SK-N-SH (cell line): ENCODE measurements at regions not wholly inside any gene's neighbourhood (a gene's known extent, or its start where the extent isn't known, plus 50 kb on each side); places are given as distances from the start of the nearest gene placed in this dataset.

Experiments used
- CTCF ChIA-PET: fragments of 300-600, 350-600 bp; formaldehyde crosslinking; extraction: SDS; loops from one replicate; lab custom pipeline; 2021; lab: Yijun Ruan, JAX
- POLR2A ChIA-PET: fragments of 350-600 bp; sonication (Branson Sonifier 250); formaldehyde crosslinking; extraction: SDS; loops from one replicate; lab custom pipeline; 2020; ENCODE audit warnings: antibody characterized with exemption, inconsistent platforms; lab: Yijun Ruan, JAX
- DNase-seq: peaks from one replicate; pipeline ENCODE4 v3.0.0; 2012
- H2AFZ ChIP-seq: fragments of 200-600 bp; sonication (generic); 2 replicates; pipeline ENCODE4 v1.8.1; 2016; ENCODE audit warnings: antibody characterized with exemption, mild to moderate bottlenecking, low read depth
- H3F3A ChIP-seq: fragments of 200-600 bp; sonication (generic); replicated peaks from 2 replicates; pipeline ENCODE3; 2016; ENCODE audit warnings: antibody characterized with exemption, mild to moderate bottlenecking; ENCODE audit not compliant: insufficient read depth
- H3K27ac ChIP-seq, 2 experiments: fragments of 200-500 bp in 1 of 2; fragments of 200-600 bp in 1 of 2; sonication (Bioruptor generic) in 1 of 2; sonication (generic), shearing (Covaris generic) in 1 of 2; 2 replicates each; pipeline versions ENCODE4 v1.5.1 to v1.6.1; 2014 to 2016; ENCODE audit warnings: low read depth in 2 of 2, inconsistent platforms in 1 of 2, low read length in 1 of 2, mild to moderate bottlenecking in 1 of 2, mixed read lengths in 1 of 2
- H3K27me3 ChIP-seq: fragments of 200-600 bp; sonication (generic), shearing (Covaris generic); 2 replicates; pipeline ENCODE4 v1.6.1; 2016; ENCODE audit warnings: mixed run types; ENCODE audit not compliant: insufficient read depth
- H3K36me3 ChIP-seq, 2 experiments: fragments of 200-500 bp in 1 of 2; fragments of 200-600 bp in 1 of 2; sonication (Bioruptor generic) in 1 of 2; sonication (generic) in 1 of 2; replicated peaks in 1 of 2; 2 replicates each; pipeline versions ENCODE3 to v1.5.1; 2014 to 2016; ENCODE audit warnings: low read length in 1 of 2, mild to moderate bottlenecking in 1 of 2; ENCODE audit not compliant: insufficient read depth in 2 of 2, control insufficient read depth in 1 of 2
- H3K4me1 ChIP-seq, 2 experiments: fragments of 200-500 bp in 1 of 2; fragments of 200-600 bp in 1 of 2; sonication (Bioruptor generic) in 1 of 2; sonication (generic), shearing (Covaris generic) in 1 of 2; 2 replicates each; pipeline versions ENCODE4 v1.5.1 to v1.6.1; 2014 to 2016; ENCODE audit warnings: low read depth in 1 of 2, low read length in 1 of 2, mixed run types in 1 of 2; ENCODE audit not compliant: insufficient read depth in 2 of 2, control insufficient read depth in 1 of 2
- H3K4me2 ChIP-seq: fragments of 200-600 bp; sonication (generic), shearing (Covaris generic); 2 replicates; pipeline ENCODE4 v1.6.1; 2017; ENCODE audit warnings: mixed run types
- H3K4me3 ChIP-seq, 2 experiments: fragments of 200-500 bp in 1 of 2; fragments of 200-600 bp in 1 of 2; sonication (Bioruptor generic) in 1 of 2; sonication (generic), shearing (Covaris generic) in 1 of 2; 2 replicates each; pipeline versions ENCODE4 v1.5.1 to v1.8.1; 2014 to 2016; ENCODE audit warnings: low read depth in 2 of 2, inconsistent platforms in 1 of 2, low read length in 1 of 2, mild to moderate bottlenecking in 1 of 2, mixed read lengths in 1 of 2, moderate library complexity in 1 of 2
- H3K79me2 ChIP-seq: fragments of 200-600 bp; sonication (generic); 2 replicates; pipeline ENCODE4 v1.8.1; 2017; ENCODE audit warnings: mild to moderate bottlenecking; ENCODE audit not compliant: insufficient read depth
- H3K9ac ChIP-seq: fragments of 200-600 bp; sonication (generic); 2 replicates; pipeline ENCODE4 v1.6.1; 2017; ENCODE audit warnings: mixed run types
- H3K9me2 ChIP-seq: fragments of 200-600 bp; sonication (generic); 2 replicates; pipeline ENCODE4 v1.6.1; 2017; ENCODE audit warnings: mixed run types
- H3K9me3 ChIP-seq: fragments of 200-600 bp; sonication (generic); 2 replicates; pipeline ENCODE4 v1.6.1; 2017; ENCODE audit warnings: mixed run types, mild to moderate bottlenecking, moderate library complexity
- H4K20me1 ChIP-seq: fragments of 200-600 bp; sonication (generic); 2 replicates; pipeline ENCODE4 v1.6.1; 2017; ENCODE audit warnings: mild to moderate bottlenecking, mixed run types; ENCODE audit not compliant: insufficient read depth
- EZH2phosphoT487 ChIP-seq: fragments of 200-600 bp; sonication (generic); IDR thresholded peaks from 2 replicates; pipeline ENCODE4 v1.6.1; 2017; ENCODE audit warnings: low read depth, mixed run types, mild to moderate bottlenecking, antibody characterized with exemption, moderate library complexity, borderline replicate concordance
- MXI1 ChIP-seq: IDR thresholded peaks from 2 replicates; pipeline ENCODE4 v1.6.1; 2012; ENCODE audit warnings: mild to moderate bottlenecking, low read depth, low read length, improper control_type of control experiment
- NFIC ChIP-seq: IDR thresholded peaks from 2 replicates; pipeline ENCODE4 v1.4.0; 2012; ENCODE audit warnings: borderline replicate concordance
- RCOR1 ChIP-seq: fragments of 150-350 bp; IDR thresholded peaks from 2 replicates; pipeline ENCODE4 v1.6.1; 2017; ENCODE audit warnings: antibody characterized with exemption, low read length
- RFX5 ChIP-seq: IDR thresholded peaks from 2 replicates; pipeline ENCODE4 v1.6.1; 2012; ENCODE audit warnings: mild to moderate bottlenecking, improper control_type of control experiment, low read length
- TCF12 ChIP-seq: IDR thresholded peaks from 2 replicates; pipeline ENCODE4 v1.4.0; 2012
- WGBS: methylation state at CpG from one replicate; pipeline ENCODE4 v1.1.6; 2017; ENCODE audit warnings: low lambda C conversion rate; 5-methylcytosine and 5-hydroxymethylcytosine counted together
- TF ChIP-seq, protein P1 (sequence below): IDR thresholded peaks from 2 replicates; pipeline ENCODE4 v1.6.1; 2012; ENCODE audit warnings: mild to moderate bottlenecking, low read depth, low read length, moderate library complexity
- TF ChIP-seq, protein P2 (sequence below): fragments of 200-600 bp; sonication (generic); IDR thresholded peaks from 2 replicates; pipeline ENCODE4 v1.6.1; 2017; ENCODE audit warnings: antibody characterized with exemption, mild to moderate bottlenecking, moderate library complexity
- TF ChIP-seq, protein P3 (sequence below): fragments of 150-350 bp; IDR thresholded peaks from 2 replicates; pipeline ENCODE4 v1.6.1; 2016; ENCODE audit warnings: mild to moderate bottlenecking, low read depth, low read length
- TF ChIP-seq, protein P4 (sequence below): IDR thresholded peaks from 2 replicates; pipeline ENCODE4 v1.4.0; 2012; ENCODE audit warnings: low read depth, borderline replicate concordance
- TF ChIP-seq, protein P5 (sequence below): IDR thresholded peaks from 2 replicates; pipeline ENCODE4; 2012

DNA sequence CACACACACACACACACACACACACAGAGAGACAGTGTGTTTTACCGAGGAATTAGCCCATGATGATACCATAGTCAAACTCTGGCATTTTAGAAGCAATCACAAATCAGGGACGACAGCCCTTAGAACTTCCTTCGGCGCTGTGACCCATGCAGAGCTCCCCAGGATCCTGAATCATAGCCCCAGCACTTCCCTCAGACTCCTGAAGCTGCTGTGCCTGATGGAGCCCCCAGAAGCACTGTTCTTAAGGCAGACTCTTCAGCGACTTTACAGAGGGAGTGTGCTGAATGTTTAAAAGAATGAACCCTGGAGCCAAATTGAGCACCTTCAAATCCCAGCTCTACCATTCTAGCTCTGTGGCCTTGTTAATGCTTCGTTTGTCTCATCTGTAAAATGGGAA, 89.3 kb upstream of the LIPC start:
- TF ChIP-seq MXI1 (no peak), EZH2phosphoT487 (no peak), RFX5 (no peak), TCF12 (no peak), NFIC (no peak), RCOR1 (no peak)
- TF ChIP-seq, protein P1, sequence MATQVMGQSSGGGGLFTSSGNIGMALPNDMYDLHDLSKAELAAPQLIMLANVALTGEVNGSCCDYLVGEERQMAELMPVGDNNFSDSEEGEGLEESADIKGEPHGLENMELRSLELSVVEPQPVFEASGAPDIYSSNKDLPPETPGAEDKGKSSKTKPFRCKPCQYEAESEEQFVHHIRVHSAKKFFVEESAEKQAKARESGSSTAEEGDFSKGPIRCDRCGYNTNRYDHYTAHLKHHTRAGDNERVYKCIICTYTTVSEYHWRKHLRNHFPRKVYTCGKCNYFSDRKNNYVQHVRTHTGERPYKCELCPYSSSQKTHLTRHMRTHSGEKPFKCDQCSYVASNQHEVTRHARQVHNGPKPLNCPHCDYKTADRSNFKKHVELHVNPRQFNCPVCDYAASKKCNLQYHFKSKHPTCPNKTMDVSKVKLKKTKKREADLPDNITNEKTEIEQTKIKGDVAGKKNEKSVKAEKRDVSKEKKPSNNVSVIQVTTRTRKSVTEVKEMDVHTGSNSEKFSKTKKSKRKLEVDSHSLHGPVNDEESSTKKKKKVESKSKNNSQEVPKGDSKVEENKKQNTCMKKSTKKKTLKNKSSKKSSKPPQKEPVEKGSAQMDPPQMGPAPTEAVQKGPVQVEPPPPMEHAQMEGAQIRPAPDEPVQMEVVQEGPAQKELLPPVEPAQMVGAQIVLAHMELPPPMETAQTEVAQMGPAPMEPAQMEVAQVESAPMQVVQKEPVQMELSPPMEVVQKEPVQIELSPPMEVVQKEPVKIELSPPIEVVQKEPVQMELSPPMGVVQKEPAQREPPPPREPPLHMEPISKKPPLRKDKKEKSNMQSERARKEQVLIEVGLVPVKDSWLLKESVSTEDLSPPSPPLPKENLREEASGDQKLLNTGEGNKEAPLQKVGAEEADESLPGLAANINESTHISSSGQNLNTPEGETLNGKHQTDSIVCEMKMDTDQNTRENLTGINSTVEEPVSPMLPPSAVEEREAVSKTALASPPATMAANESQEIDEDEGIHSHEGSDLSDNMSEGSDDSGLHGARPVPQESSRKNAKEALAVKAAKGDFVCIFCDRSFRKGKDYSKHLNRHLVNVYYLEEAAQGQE: no peak
- TF ChIP-seq, protein P2, sequence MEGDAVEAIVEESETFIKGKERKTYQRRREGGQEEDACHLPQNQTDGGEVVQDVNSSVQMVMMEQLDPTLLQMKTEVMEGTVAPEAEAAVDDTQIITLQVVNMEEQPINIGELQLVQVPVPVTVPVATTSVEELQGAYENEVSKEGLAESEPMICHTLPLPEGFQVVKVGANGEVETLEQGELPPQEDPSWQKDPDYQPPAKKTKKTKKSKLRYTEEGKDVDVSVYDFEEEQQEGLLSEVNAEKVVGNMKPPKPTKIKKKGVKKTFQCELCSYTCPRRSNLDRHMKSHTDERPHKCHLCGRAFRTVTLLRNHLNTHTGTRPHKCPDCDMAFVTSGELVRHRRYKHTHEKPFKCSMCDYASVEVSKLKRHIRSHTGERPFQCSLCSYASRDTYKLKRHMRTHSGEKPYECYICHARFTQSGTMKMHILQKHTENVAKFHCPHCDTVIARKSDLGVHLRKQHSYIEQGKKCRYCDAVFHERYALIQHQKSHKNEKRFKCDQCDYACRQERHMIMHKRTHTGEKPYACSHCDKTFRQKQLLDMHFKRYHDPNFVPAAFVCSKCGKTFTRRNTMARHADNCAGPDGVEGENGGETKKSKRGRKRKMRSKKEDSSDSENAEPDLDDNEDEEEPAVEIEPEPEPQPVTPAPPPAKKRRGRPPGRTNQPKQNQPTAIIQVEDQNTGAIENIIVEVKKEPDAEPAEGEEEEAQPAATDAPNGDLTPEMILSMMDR: no peak
- TF ChIP-seq, protein P3, sequence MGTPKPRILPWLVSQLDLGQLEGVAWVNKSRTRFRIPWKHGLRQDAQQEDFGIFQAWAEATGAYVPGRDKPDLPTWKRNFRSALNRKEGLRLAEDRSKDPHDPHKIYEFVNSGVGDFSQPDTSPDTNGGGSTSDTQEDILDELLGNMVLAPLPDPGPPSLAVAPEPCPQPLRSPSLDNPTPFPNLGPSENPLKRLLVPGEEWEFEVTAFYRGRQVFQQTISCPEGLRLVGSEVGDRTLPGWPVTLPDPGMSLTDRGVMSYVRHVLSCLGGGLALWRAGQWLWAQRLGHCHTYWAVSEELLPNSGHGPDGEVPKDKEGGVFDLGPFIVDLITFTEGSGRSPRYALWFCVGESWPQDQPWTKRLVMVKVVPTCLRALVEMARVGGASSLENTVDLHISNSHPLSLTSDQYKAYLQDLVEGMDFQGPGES: no peak
- TF ChIP-seq, protein P4, sequence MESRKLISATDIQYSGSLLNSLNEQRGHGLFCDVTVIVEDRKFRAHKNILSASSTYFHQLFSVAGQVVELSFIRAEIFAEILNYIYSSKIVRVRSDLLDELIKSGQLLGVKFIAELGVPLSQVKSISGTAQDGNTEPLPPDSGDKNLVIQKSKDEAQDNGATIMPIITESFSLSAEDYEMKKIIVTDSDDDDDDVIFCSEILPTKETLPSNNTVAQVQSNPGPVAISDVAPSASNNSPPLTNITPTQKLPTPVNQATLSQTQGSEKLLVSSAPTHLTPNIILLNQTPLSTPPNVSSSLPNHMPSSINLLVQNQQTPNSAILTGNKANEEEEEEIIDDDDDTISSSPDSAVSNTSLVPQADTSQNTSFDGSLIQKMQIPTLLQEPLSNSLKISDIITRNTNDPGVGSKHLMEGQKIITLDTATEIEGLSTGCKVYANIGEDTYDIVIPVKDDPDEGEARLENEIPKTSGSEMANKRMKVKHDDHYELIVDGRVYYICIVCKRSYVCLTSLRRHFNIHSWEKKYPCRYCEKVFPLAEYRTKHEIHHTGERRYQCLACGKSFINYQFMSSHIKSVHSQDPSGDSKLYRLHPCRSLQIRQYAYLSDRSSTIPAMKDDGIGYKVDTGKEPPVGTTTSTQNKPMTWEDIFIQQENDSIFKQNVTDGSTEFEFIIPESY: no peak
- TF ChIP-seq, protein P5, sequence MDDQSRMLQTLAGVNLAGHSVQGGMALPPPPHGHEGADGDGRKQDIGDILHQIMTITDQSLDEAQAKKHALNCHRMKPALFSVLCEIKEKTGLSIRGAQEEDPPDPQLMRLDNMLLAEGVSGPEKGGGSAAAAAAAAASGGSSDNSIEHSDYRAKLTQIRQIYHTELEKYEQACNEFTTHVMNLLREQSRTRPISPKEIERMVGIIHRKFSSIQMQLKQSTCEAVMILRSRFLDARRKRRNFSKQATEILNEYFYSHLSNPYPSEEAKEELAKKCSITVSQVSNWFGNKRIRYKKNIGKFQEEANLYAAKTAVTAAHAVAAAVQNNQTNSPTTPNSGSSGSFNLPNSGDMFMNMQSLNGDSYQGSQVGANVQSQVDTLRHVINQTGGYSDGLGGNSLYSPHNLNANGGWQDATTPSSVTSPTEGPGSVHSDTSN: no peak
- Histone ChIP-seq H3K4me3 (no peak overlapping the region), H4K20me1 (no peaks in the 10 kb centered on the region), H3K9ac (no peak overlapping the region), H3F3A (no peaks in the 10 kb centered on the region), H3K4me2 (no peak overlapping the region), H3K27ac (no peak overlapping the region), H3K9me3 (0 out of 2 replicates have a peak, but pooled peaks cover 2% of the 10 kb centered on the region), H3K9me2 (no peaks in the 10 kb centered on the region), H3K4me1 (no peaks in the 10 kb centered on the region), H3K36me3 (no peaks in the 10 kb centered on the region), H3K79me2 (no peaks in the 10 kb centered on the region), H2AFZ (no peak overlapping the region), H3K27me3 (no peaks in the 10 kb centered on the region; the same call in 1 of the 2 replicates)
- no peak for DNase-seq
- ChIA-PET POLR2A (no interaction called here), CTCF (no interaction called here)
- 65% methylated on average over 6 of the region's 6 CpGs for WGBS
